H9 (cell line): ENCODE measurements at regions not wholly inside any gene's neighbourhood (a gene's known extent, or its start where the extent isn't known, plus 50 kb on each side); places are given as distances from the start of the nearest gene placed in this dataset.

ENCODE experiments used
- DNase-seq: peaks from one replicate; pipeline ENCODE4 v3.0.0-alpha.2; 2017
- H2AFZ ChIP-seq: one replicate; pipeline ENCODE4 v1.6.1; 2013; ENCODE audit warnings: mild to moderate bottlenecking, low read length, control low read depth, moderate library complexity
- H2AK5ac ChIP-seq: 2 replicates; pipeline ENCODE4 v1.6.1; 2013; ENCODE audit warnings: low read length, control low read depth, mixed read lengths; ENCODE audit not compliant: insufficient read length
- H2BK120ac ChIP-seq: one replicate; pipeline ENCODE4 v1.6.1; 2013; ENCODE audit warnings: low read depth, mild to moderate bottlenecking, low read length, control low read depth, inconsistent platforms; ENCODE audit not compliant: poor library complexity, severe bottlenecking
- H2BK12ac ChIP-seq: 2 replicates; pipeline ENCODE4 v1.6.1; 2013; ENCODE audit warnings: low read length, control low read depth, mixed read lengths, low read depth; ENCODE audit not compliant: insufficient read length
- H2BK15ac ChIP-seq: 2 replicates; pipeline ENCODE4 v1.6.1; 2013; ENCODE audit warnings: low read depth, low read length, control low read depth
- H2BK20ac ChIP-seq: one replicate; pipeline ENCODE4 v1.6.1; 2013; ENCODE audit warnings: low read depth, mild to moderate bottlenecking, low read length, control low read depth, inconsistent platforms; ENCODE audit not compliant: poor library complexity, severe bottlenecking
- H2BK5ac ChIP-seq: 2 replicates; pipeline ENCODE4 v1.6.1; 2013; ENCODE audit warnings: low read length, control low read depth, mixed read lengths; ENCODE audit not compliant: insufficient read length
- H3K14ac ChIP-seq: 2 replicates; pipeline ENCODE4 v1.6.1; 2013; ENCODE audit warnings: low read length, control low read depth; ENCODE audit not compliant: insufficient read depth
- H3K18ac ChIP-seq: 2 replicates; pipeline ENCODE4 v1.6.1; 2013; ENCODE audit warnings: low read depth, mild to moderate bottlenecking, mixed read lengths, low read length, control low read depth; ENCODE audit not compliant: insufficient read length
- H3K23ac ChIP-seq: 2 replicates; pipeline ENCODE4 v1.6.1; 2013; ENCODE audit warnings: low read length, control low read depth, mixed read lengths, low read depth; ENCODE audit not compliant: insufficient read length
- H3K23me2 ChIP-seq: 2 replicates; pipeline ENCODE4 v1.6.1; 2013; ENCODE audit warnings: low read depth, mild to moderate bottlenecking, mixed read lengths, low read length, control low read depth; ENCODE audit not compliant: insufficient read length, poor library complexity, severe bottlenecking
- H3K27ac ChIP-seq: 2 replicates; pipeline ENCODE4 v1.5.1; 2013; ENCODE audit warnings: low read length, control low read depth, mixed read lengths, low read depth; ENCODE audit not compliant: insufficient read length
- H3K27me3 ChIP-seq: 2 replicates; pipeline ENCODE4 v1.6.1; 2013; ENCODE audit warnings: low read length, control low read depth, inconsistent platforms; ENCODE audit not compliant: insufficient read depth
- H3K4ac ChIP-seq: 2 replicates; pipeline ENCODE4 v1.6.1; 2013; ENCODE audit warnings: low read depth, mild to moderate bottlenecking, control low read depth, inconsistent platforms, low read length, moderate library complexity
- H3K4me1 ChIP-seq: 2 replicates; pipeline ENCODE4 v1.6.1; 2013; ENCODE audit warnings: low read length, control low read depth, inconsistent platforms; ENCODE audit not compliant: insufficient read depth
- H3K4me2 ChIP-seq: 2 replicates; pipeline ENCODE4 v1.6.1; 2013; ENCODE audit warnings: low read length, control low read depth, mixed read lengths; ENCODE audit not compliant: insufficient read length, insufficient read depth
- H3K56ac ChIP-seq: 2 replicates; pipeline ENCODE4 v1.6.1; 2013; ENCODE audit warnings: low read depth, mild to moderate bottlenecking, mixed read lengths, low read length, control low read depth; ENCODE audit not compliant: insufficient read length
- H3K79me1 ChIP-seq: 2 replicates; pipeline ENCODE4 v1.6.1; 2013; ENCODE audit warnings: low read depth, mild to moderate bottlenecking, moderate library complexity, low read length, control low read depth, inconsistent platforms; ENCODE audit not compliant: insufficient read depth, poor library complexity, severe bottlenecking
- H3K79me2 ChIP-seq: 2 replicates; pipeline ENCODE4 v1.6.1; 2013; ENCODE audit warnings: low read length, control low read depth, inconsistent platforms; ENCODE audit not compliant: insufficient read depth
- H3K9ac ChIP-seq: 2 replicates; pipeline ENCODE4 v1.6.1; 2013; ENCODE audit warnings: low read length, control low read depth, mixed read lengths; ENCODE audit not compliant: insufficient read length; ENCODE audit errors: extremely low read depth
- H3K9me3 ChIP-seq: one replicate; pipeline ENCODE4 v1.6.1; 2013; ENCODE audit warnings: low read depth, low read length, inconsistent platforms; ENCODE audit not compliant: control insufficient read depth
- H3T11ph ChIP-seq: one replicate; pipeline ENCODE4 v1.6.1; 2013; ENCODE audit warnings: mild to moderate bottlenecking, low read length, control low read depth, inconsistent platforms
- H4K20me1 ChIP-seq: one replicate; pipeline ENCODE4 v1.6.1; 2013; ENCODE audit not compliant: control insufficient read depth, insufficient read length, insufficient read depth
- H4K5ac ChIP-seq: 2 replicates; pipeline ENCODE4 v1.6.1; 2013; ENCODE audit warnings: low read depth, mild to moderate bottlenecking, mixed read lengths, low read length, control low read depth; ENCODE audit not compliant: insufficient read length
- H4K8ac ChIP-seq: replicated peaks from 2 replicates; pipeline ENCODE4 v1.6.1; 2013; ENCODE audit warnings: low read length, control low read depth, mixed read lengths, low read depth; ENCODE audit not compliant: insufficient read length
- H4K91ac ChIP-seq: 2 replicates; pipeline ENCODE4 v1.6.1; 2013; ENCODE audit warnings: low read depth, mild to moderate bottlenecking, moderate library complexity, mixed read lengths, low read length, control low read depth; ENCODE audit not compliant: insufficient read length
- H3K27ac Mint-ChIP-seq, 3 experiments: 2 replicates in 2 of 3; 3 replicates in 1 of 3; pipeline ENCODE4 v1.8.0; 2020 to 2021; ENCODE audit warnings: mixed read lengths in 3 of 3, mild to moderate bottlenecking in 1 of 3, moderate library complexity in 1 of 3
- H3K27me3 Mint-ChIP-seq: 2 replicates; pipeline ENCODE4 v1.8.0; 2021; ENCODE audit warnings: low read depth, mild to moderate bottlenecking, moderate library complexity, mixed read lengths
- H3K36me3 Mint-ChIP-seq, 3 experiments: 2 replicates in 2 of 3; 3 replicates in 1 of 3; pipeline ENCODE4 v1.8.0; 2020 to 2021; ENCODE audit warnings: low read depth in 3 of 3, mixed read lengths in 3 of 3; ENCODE audit not compliant: insufficient read depth in 1 of 3
- H3K4me1 Mint-ChIP-seq, 2 experiments: 2 replicates each; pipeline ENCODE4 v1.8.0; 2020; ENCODE audit warnings: mixed read lengths in 2 of 2
- H3K4me3 Mint-ChIP-seq, 2 experiments: 2 replicates in 1 of 2; 3 replicates in 1 of 2; pipeline ENCODE4 v1.8.0; 2020 to 2021; ENCODE audit warnings: mild to moderate bottlenecking in 2 of 2, mixed read lengths in 2 of 2, moderate library complexity in 1 of 2
- H3K9me3 Mint-ChIP-seq, 2 experiments: 2 replicates in 1 of 2; 3 replicates in 1 of 2; pipeline ENCODE4 v1.8.0; 2020; ENCODE audit warnings: mild to moderate bottlenecking in 2 of 2, mixed read lengths in 2 of 2, moderate library complexity in 1 of 2
- CTCF ChIP-seq: fragments of 200-600 bp; sonication (generic); conservative IDR thresholded peaks from 3 replicates; pipeline ENCODE4 v1.8.0; 2021; ENCODE audit warnings: antibody characterized with exemption, mild to moderate bottlenecking
- whole genome bisulfite sequencing: extraction: QIAGEN DNeasy Blood & Tissue Kit; methylation state at CpG from one replicate; pipeline ENCODE4 v1.1.7; 2013; ENCODE audit warnings: missing lambda C conversion rate, low lambda C conversion rate, mixed read lengths; ENCODE audit not compliant: insufficient read length; ENCODE audit errors: extremely low coverage; 5-methylcytosine and 5-hydroxymethylcytosine counted together

GRCh38 chr5:163755505-163755904 lies 250.1 kb downstream of the MAT2B start:
- no peak overlapping the region for H3K23ac ChIP-seq
- no peak overlapping the region for H4K5ac ChIP-seq

More at GRCh38 chr5:163755505-163755904, 250.1 kb downstream of the MAT2B start:
- H2BK12ac ChIP-seq, result no peak overlapping the region
- no peak overlapping the region for H3K9ac ChIP-seq
- H2AFZ ChIP-seq, result no peak overlapping the region
- H3T11ph ChIP-seq, result no peak overlapping the region
- no peaks in the 10 kb centered on the region for H3K27me3 ChIP-seq
- H2BK5ac ChIP-seq, result no peak overlapping the region
- H4K91ac ChIP-seq, result no peak overlapping the region
- no peaks in the 10 kb centered on the region for H3K23me2 ChIP-seq
- Mint-ChIP-seq H3K4me1 (peaks cover 2% of the 10 kb centered on the region in 2 experiments), H3K4me3 (no peak overlapping the region), H3K9me3 (no peaks in the 10 kb centered on the region), H3K36me3 (peaks cover 0 to 1% (median 0%) of the 10 kb centered on the region in 3 experiments; a peak in 2 of 7 replicates), H3K27ac (no peak overlapping the region), H3K27me3 (no peaks in the 10 kb centered on the region; the same call in 1 of the 2 replicates)
- no peak overlapping the region for H3K14ac ChIP-seq
- no peak overlapping the region for H2BK120ac ChIP-seq
- no peaks in the 10 kb centered on the region for H3K79me2 ChIP-seq
- H2AK5ac ChIP-seq, result no peak overlapping the region
- no peak overlapping the region for H3K4me2 ChIP-seq
- no peak for DNase-seq
- no peak overlapping the region for H2BK20ac ChIP-seq
- H3K9me3 ChIP-seq, result no peaks in the 10 kb centered on the region
- no CpG with 5 or more reads among the region's 1 CpG for WGBS
- H3K79me1 ChIP-seq, result no peaks in the 10 kb centered on the region
- no peak overlapping the region for H3K18ac ChIP-seq
- no peak overlapping the region for H3K4ac ChIP-seq
- H2BK15ac ChIP-seq, result no peak overlapping the region
- no peaks in the 10 kb centered on the region for H4K20me1 ChIP-seq
- no peak overlapping the region for H3K56ac ChIP-seq
- H3K4me1 ChIP-seq, result no peaks in the 10 kb centered on the region
- no peak for TF ChIP-seq CTCF
- H3K27ac ChIP-seq, result no peak overlapping the region
- no peak overlapping the region for H4K8ac ChIP-seq
